Epidermal melanocyte (primary cell): ENCODE measurements at regions not wholly inside any gene's neighbourhood (a gene's known extent, or its start where the extent isn't known, plus 50 kb on each side); places are given as distances from the start of the nearest gene placed in this dataset.

Source experiments
- DNase-seq: peaks from one replicate; pipeline ENCODE4 v3.0.0; 2011; ENCODE audit warnings: low spot score; ENCODE audit not compliant: insufficient read length

- DNase-seq: no peak
These were observed 126.1 kb upstream of the RPS6KA2 start for GRCh38 chr6:166752928-166753721.

- DNase-seq: no peak
These were observed 125.0 kb upstream of the RPS6KA2 start for GRCh38 chr6:166752097-166752496.

GRCh38 chr6:166751051-166751595 lies 124.1 kb upstream of the RPS6KA2 start:
- DNase-seq: no peak

GRCh38 chr6:166750108-166750793 lies 123.2 kb upstream of the RPS6KA2 start:
- no peak for DNase-seq

- DNase-seq: no peak
These were observed 122.6 kb upstream of the RPS6KA2 start for GRCh38 chr6:166749666-166750065.

- DNase-seq: peak; percentile 23
These were observed 120.9 kb upstream of the RPS6KA2 start for GRCh38 chr6:166747644-166748595.

- no peak for DNase-seq
These were observed 119.0 kb upstream of the RPS6KA2 start for GRCh38 chr6:166745801-166746668.

GRCh38 chr6:166744223-166745134 lies 117.4 kb upstream of the RPS6KA2 start:
- DNase-seq: no peak

- DNase-seq: no peak
These were observed 116.6 kb upstream of the RPS6KA2 start for GRCh38 chr6:166743406-166744222.

- DNase-seq: no peak
These were observed 115.9 kb upstream of the RPS6KA2 start for GRCh38 chr6:166742981-166743380.

- no peak for DNase-seq
These were observed 112.9 kb upstream of the RPS6KA2 start for GRCh38 chr6:166739976-166740318.

- DNase-seq: no peak
These were observed 112.3 kb upstream of the RPS6KA2 start for GRCh38 chr6:166739117-166739975.

GRCh38 chr6:166738386-166739116 lies 111.5 kb upstream of the RPS6KA2 start:
- DNase-seq: no peak

GRCh38 chr6:166737261-166737660 lies 110.2 kb upstream of the RPS6KA2 start:
- DNase-seq: no peak

- no peak for DNase-seq
These were observed 109.6 kb upstream of the RPS6KA2 start for GRCh38 chr6:166736634-166737033.

GRCh38 chr6:166733900-166734299 lies 106.8 kb upstream of the RPS6KA2 start:
- no peak for DNase-seq

- DNase-seq: no peak
These were observed 102.6 kb upstream of the RPS6KA2 start for GRCh38 chr6:166729658-166730057.
